NCI-H82 treated with DMSO at 0.1 percent for 48 hours (cell line): ENCODE measurements at regions not wholly inside any gene's neighbourhood (a gene's known extent, or its start where the extent isn't known, plus 50 kb on each side); places are given as distances from the start of the nearest gene placed in this dataset.
"Not testable (repeated sequence)": the region's sequence is repeated elsewhere in the genome, so short reads cannot be mapped to it uniquely, and the experiment has no call there.

Experiments used
- DNase-seq: peaks from one replicate; lab custom pipeline; 2025; ENCODE audit not compliant: unreplicated experiment; lab: John Stamatoyannopoulos, UW

- DNase-seq, result not testable (repeated sequence)
These were observed 149.2 kb downstream of the PCDH7 start for GRCh38 chr4:30869387-30869786.

GRCh38 chr4:30870513-30870912, 150.3 kb downstream of the PCDH7 start:
- DNase-seq, result no peak

- no peak for DNase-seq
These were observed 155.6 kb downstream of the PCDH7 start for GRCh38 chr4:30875658-30876269.

GRCh38 chr4:30879855-30880598, 159.9 kb downstream of the PCDH7 start:
- no peak for DNase-seq

- no peak for DNase-seq
These were observed 161.8 kb downstream of the PCDH7 start for GRCh38 chr4:30881985-30882384.

- DNase-seq, result no peak
These were observed 162.3 kb downstream of the PCDH7 start for GRCh38 chr4:30882443-30882842.

GRCh38 chr4:30882995-30883675, 163.0 kb downstream of the PCDH7 start:
- no peak for DNase-seq

- DNase-seq, result no peak
These were observed 181.6 kb downstream of the PCDH7 start for GRCh38 chr4:30901461-30902451.

GRCh38 chr4:30903502-30904214, 183.5 kb downstream of the PCDH7 start:
- DNase-seq, result no peak

- no peak for DNase-seq
These were observed 184.0 kb downstream of the PCDH7 start for GRCh38 chr4:30904215-30904555.

GRCh38 chr4:30904588-30904987, 184.4 kb downstream of the PCDH7 start:
- DNase-seq, result no peak

GRCh38 chr4:30912098-30912714, 192.0 kb downstream of the PCDH7 start:
- no peak for DNase-seq

- DNase-seq, result no peak
These were observed 196.4 kb downstream of the PCDH7 start for GRCh38 chr4:30916337-30917274.

- DNase-seq, result no peak
These were observed 197.8 kb downstream of the PCDH7 start for GRCh38 chr4:30917946-30918345.

GRCh38 chr4:30919458-30919857, 199.3 kb downstream of the PCDH7 start:
- no peak for DNase-seq

- no peak for DNase-seq
These were observed 199.9 kb downstream of the PCDH7 start for GRCh38 chr4:30920043-30920442.

GRCh38 chr4:30922625-30923024, 202.5 kb downstream of the PCDH7 start:
- no peak for DNase-seq

- DNase-seq, result no peak
These were observed 204.3 kb downstream of the PCDH7 start for GRCh38 chr4:30924495-30924894.

- DNase-seq, result no peak
These were observed 209.5 kb downstream of the PCDH7 start for GRCh38 chr4:30929649-30930048.
